ENCODE measurements at regions not wholly inside any gene's neighbourhood (a gene's known extent, or its start where the extent isn't known, plus 50 kb on each side); places are given as distances from the start of the nearest gene placed in this dataset.

DNA sequence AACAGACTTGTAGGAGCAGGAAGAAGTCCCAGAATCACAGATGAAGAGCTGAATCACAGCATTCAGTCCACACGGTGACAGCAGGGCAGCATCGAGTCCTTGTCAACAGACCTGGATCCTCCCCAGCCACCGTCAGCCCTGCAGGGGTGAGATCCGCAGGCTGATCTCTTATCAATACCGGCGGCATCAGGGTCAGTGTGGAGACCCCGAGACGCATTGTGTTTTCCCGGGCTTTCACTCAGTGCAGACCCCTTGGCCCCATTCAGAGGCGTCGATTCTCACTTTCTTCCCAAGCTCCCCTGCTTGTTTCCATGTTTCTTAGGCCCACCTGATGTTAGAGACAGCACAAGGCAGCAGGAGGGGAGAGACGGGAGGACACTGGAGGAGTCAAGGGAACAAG is 609.6 kb downstream of the PTPRU start:
- no peak for TF ChIP-seq CTCF (IDR thresholded peaks at IDR 0.05; ENCODE audit: insufficient read depth, low read depth, low read length)
- no peak for TF ChIP-seq EZH2 (IDR thresholded peaks at IDR 0.05; ENCODE audit: insufficient read depth, low read length)
